K562 (cell line): ENCODE measurements at regions not wholly inside any gene's neighbourhood (a gene's known extent, or its start where the extent isn't known, plus 50 kb on each side); places are given as distances from the start of the nearest gene placed in this dataset.

ENCODE experiments used
- MYBL2 ChIP-seq, 2 experiments: fragments of 450-650 bp in 1 of 2; sonication (generic) in 1 of 2; formaldehyde crosslinking in 1 of 2; IDR thresholded peaks; 2 replicates each; pipeline versions ENCODE4 v1.6.1 to v1.8.1; 2017 to 2022; ENCODE audit warnings: borderline replicate concordance in 1 of 2, inconsistent platforms in 1 of 2, low read depth in 1 of 2, mild to moderate bottlenecking in 1 of 2, missing genetic modification reagents in 1 of 2, moderate library complexity in 1 of 2
- NBN ChIP-seq: fragments of 450-650 bp; IDR thresholded peaks from 2 replicates; pipeline ENCODE4 v1.6.1; 2016; ENCODE audit warnings: low read depth, mild to moderate bottlenecking
- POLR2AphosphoS5 ChIP-seq: IDR thresholded peaks from 2 replicates; pipeline ENCODE4 v1.6.1; 2011; ENCODE audit warnings: mild to moderate bottlenecking, low read depth, low read length, moderate library complexity; ENCODE audit not compliant: control insufficient read depth, insufficient read depth
- VEZF1 ChIP-seq: fragments of 200-800 bp; sonication (Bioruptor generic); IDR thresholded peaks from 2 replicates; pipeline ENCODE4 v1.6.1; 2017; ENCODE audit warnings: missing genetic modification characterization, missing compliant biosample characterization
- ZNF274 ChIP-seq: IDR thresholded peaks from 2 replicates; pipeline ENCODE4 v1.6.1; 2011; ENCODE audit warnings: low read depth, mild to moderate bottlenecking, low read length, moderate library complexity, borderline replicate concordance
- TF ChIP-seq, protein P1 (sequence below): sonication (generic); IDR thresholded peaks from 2 replicates; pipeline ENCODE4 v1.6.1; 2016
- TF ChIP-seq, protein P2 (sequence below): fragments of 200-800 bp; sonication (Bioruptor generic); IDR thresholded peaks from 2 replicates; pipeline ENCODE4 v1.6.1; 2017; ENCODE audit warnings: missing genetic modification characterization, missing compliant biosample characterization

- TF ChIP-seq, protein P1, sequence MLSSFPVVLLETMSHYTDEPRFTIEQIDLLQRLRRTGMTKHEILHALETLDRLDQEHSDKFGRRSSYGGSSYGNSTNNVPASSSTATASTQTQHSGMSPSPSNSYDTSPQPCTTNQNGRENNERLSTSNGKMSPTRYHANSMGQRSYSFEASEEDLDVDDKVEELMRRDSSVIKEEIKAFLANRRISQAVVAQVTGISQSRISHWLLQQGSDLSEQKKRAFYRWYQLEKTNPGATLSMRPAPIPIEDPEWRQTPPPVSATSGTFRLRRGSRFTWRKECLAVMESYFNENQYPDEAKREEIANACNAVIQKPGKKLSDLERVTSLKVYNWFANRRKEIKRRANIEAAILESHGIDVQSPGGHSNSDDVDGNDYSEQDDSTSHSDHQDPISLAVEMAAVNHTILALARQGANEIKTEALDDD = no peak
- TF ChIP-seq MYBL2 (IDR thresholded peaks at IDR 0.05; ENCODE audit: low read depth) (no peak), MYBL2 (CRISPR knock-in tag; IDR thresholded peaks at IDR 0.05; ENCODE audit: borderline replicate concordance) (no peak), ZNF274 (no peak), POLR2AphosphoS5 (no peak), VEZF1 (CRISPR knock-in tag) (no peak), NBN (no peak)
- TF ChIP-seq, protein P2, sequence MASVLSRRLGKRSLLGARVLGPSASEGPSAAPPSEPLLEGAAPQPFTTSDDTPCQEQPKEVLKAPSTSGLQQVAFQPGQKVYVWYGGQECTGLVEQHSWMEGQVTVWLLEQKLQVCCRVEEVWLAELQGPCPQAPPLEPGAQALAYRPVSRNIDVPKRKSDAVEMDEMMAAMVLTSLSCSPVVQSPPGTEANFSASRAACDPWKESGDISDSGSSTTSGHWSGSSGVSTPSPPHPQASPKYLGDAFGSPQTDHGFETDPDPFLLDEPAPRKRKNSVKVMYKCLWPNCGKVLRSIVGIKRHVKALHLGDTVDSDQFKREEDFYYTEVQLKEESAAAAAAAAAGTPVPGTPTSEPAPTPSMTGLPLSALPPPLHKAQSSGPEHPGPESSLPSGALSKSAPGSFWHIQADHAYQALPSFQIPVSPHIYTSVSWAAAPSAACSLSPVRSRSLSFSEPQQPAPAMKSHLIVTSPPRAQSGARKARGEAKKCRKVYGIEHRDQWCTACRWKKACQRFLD (CRISPR knock-in tag) = no peak
Measured at GRCh38 chr9:89764217-89764616, 159.4 kb downstream of the GADD45G start (continued).
